ENCODE measurements at regions not wholly inside any gene's neighbourhood (a gene's known extent, or its start where the extent isn't known, plus 50 kb on each side); places are given as distances from the start of the nearest gene placed in this dataset.

DNA sequence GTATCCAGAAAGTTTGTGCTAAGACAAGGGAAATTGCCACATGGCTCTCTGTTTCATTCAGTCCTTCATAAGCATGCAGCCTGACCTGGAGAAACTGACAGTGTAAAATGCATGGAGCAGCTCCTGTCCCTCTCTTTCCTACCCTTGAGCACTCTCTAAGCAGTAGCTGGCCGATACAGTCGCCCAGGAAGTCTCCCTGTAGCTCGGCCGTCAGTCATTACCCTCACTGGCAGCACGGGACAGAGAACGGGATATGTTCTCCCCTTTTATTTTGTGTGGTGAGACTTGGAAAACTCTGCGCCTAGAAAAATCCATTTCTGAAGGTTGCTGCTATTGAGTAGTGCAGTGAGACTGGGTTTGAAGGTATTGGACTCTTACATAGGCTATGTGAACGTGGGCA is 56.8 kb upstream of the KCNMB1 start:
- TF ChIP-seq, protein P1, sequence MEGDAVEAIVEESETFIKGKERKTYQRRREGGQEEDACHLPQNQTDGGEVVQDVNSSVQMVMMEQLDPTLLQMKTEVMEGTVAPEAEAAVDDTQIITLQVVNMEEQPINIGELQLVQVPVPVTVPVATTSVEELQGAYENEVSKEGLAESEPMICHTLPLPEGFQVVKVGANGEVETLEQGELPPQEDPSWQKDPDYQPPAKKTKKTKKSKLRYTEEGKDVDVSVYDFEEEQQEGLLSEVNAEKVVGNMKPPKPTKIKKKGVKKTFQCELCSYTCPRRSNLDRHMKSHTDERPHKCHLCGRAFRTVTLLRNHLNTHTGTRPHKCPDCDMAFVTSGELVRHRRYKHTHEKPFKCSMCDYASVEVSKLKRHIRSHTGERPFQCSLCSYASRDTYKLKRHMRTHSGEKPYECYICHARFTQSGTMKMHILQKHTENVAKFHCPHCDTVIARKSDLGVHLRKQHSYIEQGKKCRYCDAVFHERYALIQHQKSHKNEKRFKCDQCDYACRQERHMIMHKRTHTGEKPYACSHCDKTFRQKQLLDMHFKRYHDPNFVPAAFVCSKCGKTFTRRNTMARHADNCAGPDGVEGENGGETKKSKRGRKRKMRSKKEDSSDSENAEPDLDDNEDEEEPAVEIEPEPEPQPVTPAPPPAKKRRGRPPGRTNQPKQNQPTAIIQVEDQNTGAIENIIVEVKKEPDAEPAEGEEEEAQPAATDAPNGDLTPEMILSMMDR (IDR thresholded peaks at IDR 0.05), result no peak
- no peak for TF ChIP-seq POLR2A (IDR thresholded peaks at IDR 0.05)

Data from upper lobe of left lung (tissue), 4 donors.